ENCODE measurements at regions not wholly inside any gene's neighbourhood (a gene's known extent, or its start where the extent isn't known, plus 50 kb on each side); places are given as distances from the start of the nearest gene placed in this dataset.

- intact Hi-C loops (cut with DNase I), result no loop called here
- Histone ChIP-seq H3K27me3 (no peaks in the 10 kb centered on the region), H3K27ac (replicated peaks in 1 of 4) (no peak overlapping the region), H3K36me3 (no peaks in the 10 kb centered on the region), H3K9me3 (peaks cover 0 to 10% (median 4%) of the 10 kb centered on the region in 4 donors), H3K4me1 (no peaks in the 10 kb centered on the region), H3K4me3 (no peak overlapping the region)
- 90% methylated on average over 4 of the region's 4 CpGs for WGBS
- no peak for TF ChIP-seq POLR2A (IDR thresholded peaks at IDR 0.05; ENCODE audit: low read depth)
- TF ChIP-seq CTCF (IDR thresholded peaks at IDR 0.05), result no peak
- TF ChIP-seq POLR2AphosphoS5 (IDR thresholded peaks at IDR 0.05), result no peak
- TF ChIP-seq EP300 (IDR thresholded peaks at IDR 0.05), result no peak
- no peak for DNase-seq (ENCODE audit: extremely low spot score)
These were observed 261.5 kb upstream of the KCNMB2 start for GRCh38 chr3:178274711-178275110.

GRCh38 chr3:178275311-178275710 lies 260.9 kb upstream of the KCNMB2 start:
- no peaks in the 10 kb centered on the region for H3K36me3 ChIP-seq
- intact Hi-C loops (cut with DNase I), result no loop called here
- H3K9me3 ChIP-seq, result peaks cover 0 to 14% (median 8%) of the 10 kb centered on the region in 4 donors
- TF ChIP-seq CTCF (IDR thresholded peaks at IDR 0.05) (no peak), POLR2AphosphoS5 (IDR thresholded peaks at IDR 0.05) (no peak), POLR2A (IDR thresholded peaks at IDR 0.05; ENCODE audit: low read depth) (no peak)
- H3K4me1 ChIP-seq, result no peaks in the 10 kb centered on the region
- no peak overlapping the region for H3K4me3 ChIP-seq
- no peaks in the 10 kb centered on the region for H3K27me3 ChIP-seq
- no peak overlapping the region for H3K27ac ChIP-seq (replicated peaks in 1 of 4)
- no peak for DNase-seq (ENCODE audit: extremely low spot score)

GRCh38 chr3:178275793-178276192 lies 260.4 kb upstream of the KCNMB2 start:
- DNase-seq (ENCODE audit: extremely low spot score), result no peak
- Histone ChIP-seq H3K4me1 (no peaks in the 10 kb centered on the region), H3K9me3 (peaks cover 0 to 19% (median 8%) of the 10 kb centered on the region in 4 donors), H3K27me3 (no peaks in the 10 kb centered on the region), H3K27ac (replicated peaks in 1 of 4) (no peak overlapping the region), H3K36me3 (no peaks in the 10 kb centered on the region), H3K4me3 (no peak overlapping the region)
- intact Hi-C loops (cut with DNase I), result no loop called here
- WGBS, result 97% methylated on average over 2 of the region's 2 CpGs
- TF ChIP-seq POLR2A (IDR thresholded peaks at IDR 0.05; ENCODE audit: low read depth) (no peak), EP300 (IDR thresholded peaks at IDR 0.05) (no peak), POLR2AphosphoS5 (IDR thresholded peaks at IDR 0.05) (no peak), CTCF (IDR thresholded peaks at IDR 0.05) (no peak)

- intact Hi-C loops (cut with DNase I), result no loop called here
- H3K9me3 ChIP-seq, result peaks cover 0 to 19% (median 8%) of the 10 kb centered on the region in 4 donors
- no peak for TF ChIP-seq POLR2A (IDR thresholded peaks at IDR 0.05; ENCODE audit: low read depth)
- TF ChIP-seq EP300 (IDR thresholded peaks at IDR 0.05), result no peak
- TF ChIP-seq CTCF (IDR thresholded peaks at IDR 0.05), result no peak
- TF ChIP-seq POLR2AphosphoS5 (IDR thresholded peaks at IDR 0.05), result no peak
- no peak for DNase-seq (ENCODE audit: extremely low spot score)
- H3K36me3 ChIP-seq, result no peaks in the 10 kb centered on the region
- no peak overlapping the region for H3K4me3 ChIP-seq
- no peaks in the 10 kb centered on the region for H3K27me3 ChIP-seq
- 90% methylated on average over 2 of the region's 2 CpGs for WGBS
- H3K27ac ChIP-seq (replicated peaks in 1 of 4), result no peak overlapping the region
- no peaks in the 10 kb centered on the region for H3K4me1 ChIP-seq
These were observed 258.6 kb upstream of the KCNMB2 start for GRCh38 chr3:178277605-178278004.

GRCh38 chr3:178283561-178283960 lies 252.7 kb upstream of the KCNMB2 start:
- no peak for DNase-seq (ENCODE audit: extremely low spot score)
- Histone ChIP-seq H3K9me3 (peaks cover 0 to 19% (median 8%) of the 10 kb centered on the region in 4 donors), H3K27me3 (no peaks in the 10 kb centered on the region), H3K4me1 (no peaks in the 10 kb centered on the region), H3K36me3 (no peaks in the 10 kb centered on the region), H3K4me3 (no peak overlapping the region), H3K27ac (replicated peaks in 1 of 4) (no peak overlapping the region)
- 95% methylated on average over 1 of the region's 1 CpG for WGBS
- TF ChIP-seq EP300 (IDR thresholded peaks at IDR 0.05) (no peak), POLR2A (IDR thresholded peaks at IDR 0.05; ENCODE audit: low read depth) (no peak), CTCF (IDR thresholded peaks at IDR 0.05) (no peak), POLR2AphosphoS5 (IDR thresholded peaks at IDR 0.05) (no peak)
- intact Hi-C loops (cut with DNase I), result no loop called here
